Smooth muscle cell (in vitro differentiated cells): ENCODE measurements at regions not wholly inside any gene's neighbourhood (a gene's known extent, or its start where the extent isn't known, plus 50 kb on each side); places are given as distances from the start of the nearest gene placed in this dataset.

ENCODE experiments used
- DNase-seq: peaks from one replicate; lab custom pipeline; 2025; ENCODE audit not compliant: unreplicated experiment; lab: John Stamatoyannopoulos, UW
- H2AFZ ChIP-seq: fragments of 200-600 bp; sonication (generic); 2 replicates; pipeline ENCODE4 v1.6.0; 2016; ENCODE audit warnings: antibody characterized with exemption, low read depth, mild to moderate bottlenecking
- H3F3A ChIP-seq: fragments of 200-600 bp; sonication (generic); 2 replicates; pipeline ENCODE4 v1.6.0; 2017; ENCODE audit warnings: antibody characterized with exemption, low read depth
- H3K27ac ChIP-seq: fragments of 200-600 bp; sonication (generic); 2 replicates; pipeline ENCODE4 v1.5.1; 2016; ENCODE audit warnings: low read depth, mild to moderate bottlenecking
- H3K27me3 ChIP-seq: fragments of 200-600 bp; sonication (generic); 2 replicates; pipeline ENCODE4 v1.6.1; 2016; ENCODE audit warnings: low read depth, mild to moderate bottlenecking
- H3K36me3 ChIP-seq: fragments of 200-600 bp; sonication (generic); 2 replicates; pipeline ENCODE4 v1.5.1; 2016; ENCODE audit warnings: low read depth
- H3K4me1 ChIP-seq: fragments of 200-600 bp; sonication (generic); 2 replicates; pipeline ENCODE4 v1.5.1; 2016; ENCODE audit warnings: low read depth
- H3K4me2 ChIP-seq: fragments of 200-600 bp; sonication (generic); 2 replicates; pipeline ENCODE4 v1.6.0; 2016; ENCODE audit warnings: mild to moderate bottlenecking
- H3K4me3 ChIP-seq: fragments of 200-600 bp; sonication (generic); 2 replicates; pipeline ENCODE4 v1.5.1; 2016; ENCODE audit warnings: mild to moderate bottlenecking
- H3K79me2 ChIP-seq: fragments of 200-600 bp; sonication (generic); 2 replicates; pipeline ENCODE4 v1.6.0; 2016; ENCODE audit warnings: low read depth, mild to moderate bottlenecking
- H3K9ac ChIP-seq: fragments of 200-600 bp; sonication (generic); 2 replicates; pipeline ENCODE4 v1.6.0; 2016; ENCODE audit warnings: low read depth
- H3K9me3 ChIP-seq: fragments of 200-600 bp; sonication (generic); replicated peaks from 2 replicates; pipeline ENCODE4 v1.5.1; 2016; ENCODE audit warnings: low read depth
- H4K20me1 ChIP-seq: fragments of 200-600 bp; sonication (generic); 2 replicates; pipeline ENCODE4 v1.6.0; 2016; ENCODE audit warnings: low read depth
- WGBS: methylation state at CpG from one replicate; pipeline ENCODE4 v1.1.7; 2016; ENCODE audit warnings: low lambda C conversion rate; 5-methylcytosine and 5-hydroxymethylcytosine counted together
- TF ChIP-seq, protein P1 (sequence below): fragments of 200-600 bp; sonication (generic); IDR thresholded peaks from 2 replicates; pipeline ENCODE4 v1.5.1; 2017; ENCODE audit warnings: borderline replicate concordance, mild to moderate bottlenecking, antibody characterized with exemption; ENCODE audit not compliant: insufficient read depth, poor library complexity, severe bottlenecking

DNA sequence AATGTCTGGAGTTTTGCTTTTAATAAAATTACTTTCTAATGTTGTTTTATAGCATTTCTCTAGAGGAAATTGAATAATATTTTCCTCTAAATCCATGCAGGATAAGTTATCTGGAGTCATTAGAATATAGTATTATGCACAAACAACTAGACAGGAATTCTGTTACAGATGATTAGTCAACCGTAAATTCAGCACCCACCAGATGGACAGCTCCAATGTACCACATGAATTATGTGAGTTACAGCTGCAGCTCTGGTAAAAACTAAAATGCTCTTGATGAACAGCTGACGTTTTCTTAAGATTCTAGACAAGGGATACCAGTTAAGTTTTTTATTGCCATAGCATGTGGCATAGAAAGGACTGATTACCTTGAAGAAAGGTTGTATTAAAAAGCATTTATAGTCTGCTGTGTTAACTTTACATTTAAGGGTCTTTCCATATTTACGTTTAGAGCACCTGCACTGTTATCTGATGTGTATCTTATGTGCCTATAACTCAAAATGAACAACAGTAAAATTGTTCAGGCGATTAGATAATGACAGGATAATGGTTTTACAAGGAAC is 321.4 kb upstream of the LRFN5 start:
- no peak overlapping the region for H3K27ac ChIP-seq
- H3K27me3 ChIP-seq: no peaks in the 10 kb centered on the region
- no peak overlapping the region for H3K4me2 ChIP-seq
- H3K36me3 ChIP-seq: no peaks in the 10 kb centered on the region
- no peaks in the 10 kb centered on the region for H3K9me3 ChIP-seq
- no peak overlapping the region for H3K9ac ChIP-seq
- no peaks in the 10 kb centered on the region for H3F3A ChIP-seq
- DNase-seq: no peak
- H2AFZ ChIP-seq: no peak overlapping the region
- H3K4me1 ChIP-seq: no peaks in the 10 kb centered on the region
- TF ChIP-seq, protein P1, sequence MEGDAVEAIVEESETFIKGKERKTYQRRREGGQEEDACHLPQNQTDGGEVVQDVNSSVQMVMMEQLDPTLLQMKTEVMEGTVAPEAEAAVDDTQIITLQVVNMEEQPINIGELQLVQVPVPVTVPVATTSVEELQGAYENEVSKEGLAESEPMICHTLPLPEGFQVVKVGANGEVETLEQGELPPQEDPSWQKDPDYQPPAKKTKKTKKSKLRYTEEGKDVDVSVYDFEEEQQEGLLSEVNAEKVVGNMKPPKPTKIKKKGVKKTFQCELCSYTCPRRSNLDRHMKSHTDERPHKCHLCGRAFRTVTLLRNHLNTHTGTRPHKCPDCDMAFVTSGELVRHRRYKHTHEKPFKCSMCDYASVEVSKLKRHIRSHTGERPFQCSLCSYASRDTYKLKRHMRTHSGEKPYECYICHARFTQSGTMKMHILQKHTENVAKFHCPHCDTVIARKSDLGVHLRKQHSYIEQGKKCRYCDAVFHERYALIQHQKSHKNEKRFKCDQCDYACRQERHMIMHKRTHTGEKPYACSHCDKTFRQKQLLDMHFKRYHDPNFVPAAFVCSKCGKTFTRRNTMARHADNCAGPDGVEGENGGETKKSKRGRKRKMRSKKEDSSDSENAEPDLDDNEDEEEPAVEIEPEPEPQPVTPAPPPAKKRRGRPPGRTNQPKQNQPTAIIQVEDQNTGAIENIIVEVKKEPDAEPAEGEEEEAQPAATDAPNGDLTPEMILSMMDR: no peak
- WGBS: 45% methylated on average over 4 of the region's 4 CpGs
- no peaks in the 10 kb centered on the region for H4K20me1 ChIP-seq
- no peak overlapping the region for H3K4me3 ChIP-seq
- no peaks in the 10 kb centered on the region for H3K79me2 ChIP-seq

DNA sequence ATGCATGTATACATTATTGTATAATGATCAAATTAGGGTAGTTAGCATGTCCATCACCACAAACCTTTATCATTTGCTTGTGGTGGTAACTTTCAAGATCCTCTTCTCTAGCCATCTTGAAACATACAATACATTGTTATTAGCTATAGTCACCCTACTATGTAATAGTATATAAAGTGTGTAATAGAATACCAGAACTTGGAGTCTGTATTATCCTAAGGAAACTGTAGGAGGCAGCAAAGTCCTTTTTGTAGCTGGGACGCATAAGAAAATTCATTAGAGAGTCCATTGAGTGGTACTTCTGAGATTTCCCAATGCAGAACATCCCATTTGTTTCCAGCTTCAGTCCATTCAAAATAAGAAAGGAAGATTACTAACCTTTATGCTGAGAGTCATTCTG is 325.9 kb upstream of the LRFN5 start:
- WGBS: 24% methylated on average over 1 of the region's 1 CpG
- Histone ChIP-seq H3K79me2 (no peaks in the 10 kb centered on the region), H3K4me2 (no peak overlapping the region)

DNA sequence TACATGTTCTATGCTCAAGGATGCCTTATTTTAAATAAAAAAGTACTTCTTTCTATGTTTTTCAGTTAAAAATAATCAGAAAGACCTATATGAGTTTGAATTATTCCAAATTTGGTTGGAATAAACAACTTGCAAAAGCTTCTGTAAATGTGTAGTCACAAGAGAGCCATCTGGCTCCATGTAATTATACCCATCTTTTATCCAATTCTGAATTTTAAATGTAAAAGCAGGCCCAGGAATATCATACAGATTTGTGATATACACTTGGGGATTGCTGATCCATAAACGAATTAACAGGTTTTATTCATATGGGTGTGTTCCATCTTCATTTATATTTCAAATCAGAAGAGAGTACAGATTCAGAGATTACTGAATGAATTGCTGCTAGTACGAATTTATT is 329.2 kb upstream of the LRFN5 start:
- Histone ChIP-seq H3K4me3 (no peak overlapping the region), H3K4me1 (no peaks in the 10 kb centered on the region), H2AFZ (no peak overlapping the region), H3K4me2 (no peak overlapping the region), H3K27ac (no peak overlapping the region), H3K27me3 (no peaks in the 10 kb centered on the region), H3K36me3 (no peaks in the 10 kb centered on the region), H3F3A (no peaks in the 10 kb centered on the region), H3K79me2 (no peaks in the 10 kb centered on the region), H4K20me1 (no peaks in the 10 kb centered on the region), H3K9ac (no peak overlapping the region), H3K9me3 (no peaks in the 10 kb centered on the region)
- WGBS: 92% methylated on average over 2 of the region's 2 CpGs
- no peak for DNase-seq
- TF ChIP-seq, protein P1: no peak

More for the DNA sequence above, 325.9 kb upstream of the LRFN5 start:
- H3K9me3 ChIP-seq: no peaks in the 10 kb centered on the region
- no peak overlapping the region for H3K9ac ChIP-seq
- TF ChIP-seq, protein P1: peak; percentile 47
- no peaks in the 10 kb centered on the region for H4K20me1 ChIP-seq
- H3K27ac ChIP-seq: no peak overlapping the region
- no peak for DNase-seq
- H3K4me1 ChIP-seq: no peaks in the 10 kb centered on the region
- no peaks in the 10 kb centered on the region for H3K36me3 ChIP-seq
- H2AFZ ChIP-seq: no peak overlapping the region
- no peaks in the 10 kb centered on the region for H3F3A ChIP-seq
- no peaks in the 10 kb centered on the region for H3K27me3 ChIP-seq
- H3K4me3 ChIP-seq: no peak overlapping the region

DNA sequence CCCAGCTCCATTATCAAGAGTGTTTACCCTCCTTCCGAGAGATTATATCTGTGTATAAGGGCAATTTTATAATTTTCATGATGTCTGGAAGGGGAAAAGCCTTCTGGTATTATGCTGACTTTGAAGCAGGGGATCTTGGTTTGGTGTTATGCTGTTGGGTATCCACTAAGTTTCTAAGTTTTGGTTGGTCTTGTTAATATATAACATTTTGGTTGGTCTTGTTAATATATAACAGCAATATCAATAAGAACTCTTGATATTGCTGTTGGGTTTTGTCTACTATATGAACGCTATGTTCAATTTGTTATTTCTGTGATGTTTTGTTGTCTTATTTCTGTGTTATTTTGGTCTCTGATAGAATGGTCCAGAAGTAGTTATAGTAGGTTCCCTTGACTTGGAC is 349.2 kb upstream of the LRFN5 start:
- Histone ChIP-seq H3K4me3 (no peak overlapping the region), H2AFZ (no peak overlapping the region), H4K20me1 (no peaks in the 10 kb centered on the region), H3K4me2 (no peak overlapping the region), H3K9me3 (no peaks in the 10 kb centered on the region), H3K79me2 (no peaks in the 10 kb centered on the region), H3K9ac (no peak overlapping the region), H3F3A (no peaks in the 10 kb centered on the region), H3K27me3 (no peaks in the 10 kb centered on the region), H3K27ac (no peak overlapping the region), H3K4me1 (no peaks in the 10 kb centered on the region), H3K36me3 (no peaks in the 10 kb centered on the region)
- TF ChIP-seq, protein P1: no peak
- 95% methylated on average over 2 of the region's 2 CpGs for WGBS
- DNase-seq: no peak
